ENCODE measurements at regions not wholly inside any gene's neighbourhood (a gene's known extent, or its start where the extent isn't known, plus 50 kb on each side); places are given as distances from the start of the nearest gene placed in this dataset.
"Not testable (repeated sequence)": the region's sequence is repeated elsewhere in the genome, so short reads cannot be mapped to it uniquely, and the experiment has no call there.

DNA sequence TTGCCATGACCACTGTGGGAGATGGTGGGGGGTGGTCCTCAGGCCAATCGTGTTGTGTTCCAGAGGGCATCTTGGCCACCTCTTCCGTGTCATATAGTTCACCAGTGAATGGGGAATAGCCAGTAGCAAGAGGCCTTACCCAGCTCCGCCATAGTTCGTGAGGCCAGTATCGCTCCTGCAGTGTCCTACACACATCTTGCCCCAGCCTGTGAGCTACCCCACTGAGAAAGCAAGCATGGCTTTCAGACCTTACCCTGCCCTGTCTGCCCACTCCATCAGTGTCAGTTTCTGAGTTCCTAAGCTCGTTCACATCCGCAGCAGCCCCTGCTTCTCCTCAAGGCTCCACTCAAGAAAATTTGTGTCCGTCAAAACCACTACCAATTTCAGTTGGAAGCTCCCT is 586.0 kb upstream of the PABPC5 start:
- not testable (repeated sequence) for H3K4me1 ChIP-seq (ENCODE audit: insufficient read depth, low read length); H3K36me3 ChIP-seq (ENCODE audit: insufficient read depth, low read length); H3K27me3 ChIP-seq (ENCODE audit: insufficient read depth, low read length); H3K27ac ChIP-seq (ENCODE audit: low read depth, low read length); FAIRE-seq; H3K36me3 Mint-ChIP-seq (ENCODE audit: low read depth, unreplicated experiment); H3K27ac Mint-ChIP-seq (ENCODE audit: unreplicated experiment); H3K4me3 Mint-ChIP-seq (ENCODE audit: unreplicated experiment); H3K9ac ChIP-seq (ENCODE audit: low read length); H4K20me1 ChIP-seq (ENCODE audit: insufficient read depth, low read length); H3K4me2 ChIP-seq (ENCODE audit: low read length); H2AFZ ChIP-seq (ENCODE audit: low read depth, low read length); H3K9me3 ChIP-seq (ENCODE audit: insufficient read depth, low read depth, low read length); H3K79me2 ChIP-seq (ENCODE audit: insufficient read depth, low read length); DNase-seq (ENCODE audit: low read depth); H3K4me1 Mint-ChIP-seq (ENCODE audit: low read depth, unreplicated experiment); H3K9me3 Mint-ChIP-seq (ENCODE audit: unreplicated experiment); H3K27me3 Mint-ChIP-seq (ENCODE audit: low read depth, unreplicated experiment); H3K4me3 ChIP-seq (ENCODE audit: insufficient read depth, low read depth, low read length)

DNA sequence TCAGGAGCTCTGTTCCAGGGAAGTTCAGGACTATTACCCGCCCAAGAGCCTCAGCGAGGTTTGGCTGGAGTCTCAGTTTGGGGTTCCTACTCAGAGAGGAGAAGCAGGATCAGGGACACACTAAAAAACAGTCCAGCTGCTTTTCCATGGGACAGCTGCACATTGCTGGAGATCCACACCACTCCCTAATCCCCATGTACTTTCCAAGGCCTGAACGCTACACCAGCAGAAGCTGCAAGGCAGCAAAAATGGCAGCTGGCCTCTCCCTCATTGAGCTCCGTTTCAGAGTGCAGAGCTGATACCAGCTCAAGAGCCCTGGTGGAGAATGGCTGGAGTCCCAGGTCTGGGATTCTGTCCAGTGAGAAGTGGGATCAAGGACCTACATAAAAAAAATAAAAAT is 551.2 kb upstream of the PABPC5 start:
- no peak for TF ChIP-seq EZH2 (IDR thresholded peaks at IDR 0.05; ENCODE audit: insufficient read depth, low read length)
- TF ChIP-seq, protein P1, sequence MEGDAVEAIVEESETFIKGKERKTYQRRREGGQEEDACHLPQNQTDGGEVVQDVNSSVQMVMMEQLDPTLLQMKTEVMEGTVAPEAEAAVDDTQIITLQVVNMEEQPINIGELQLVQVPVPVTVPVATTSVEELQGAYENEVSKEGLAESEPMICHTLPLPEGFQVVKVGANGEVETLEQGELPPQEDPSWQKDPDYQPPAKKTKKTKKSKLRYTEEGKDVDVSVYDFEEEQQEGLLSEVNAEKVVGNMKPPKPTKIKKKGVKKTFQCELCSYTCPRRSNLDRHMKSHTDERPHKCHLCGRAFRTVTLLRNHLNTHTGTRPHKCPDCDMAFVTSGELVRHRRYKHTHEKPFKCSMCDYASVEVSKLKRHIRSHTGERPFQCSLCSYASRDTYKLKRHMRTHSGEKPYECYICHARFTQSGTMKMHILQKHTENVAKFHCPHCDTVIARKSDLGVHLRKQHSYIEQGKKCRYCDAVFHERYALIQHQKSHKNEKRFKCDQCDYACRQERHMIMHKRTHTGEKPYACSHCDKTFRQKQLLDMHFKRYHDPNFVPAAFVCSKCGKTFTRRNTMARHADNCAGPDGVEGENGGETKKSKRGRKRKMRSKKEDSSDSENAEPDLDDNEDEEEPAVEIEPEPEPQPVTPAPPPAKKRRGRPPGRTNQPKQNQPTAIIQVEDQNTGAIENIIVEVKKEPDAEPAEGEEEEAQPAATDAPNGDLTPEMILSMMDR (IDR thresholded peaks at IDR 0.05; ENCODE audit: insufficient read depth, low read depth, low read length): no peak
- Histone ChIP-seq H3K9me3 (ENCODE audit: insufficient read depth, low read depth, low read length) (no peaks in the 10 kb centered on the region), H2AFZ (ENCODE audit: low read depth, low read length) (no peak overlapping the region), H3K27ac (ENCODE audit: low read depth, low read length) (no peak overlapping the region), H3K79me2 (ENCODE audit: insufficient read depth, low read length) (no peaks in the 10 kb centered on the region), H3K4me1 (ENCODE audit: insufficient read depth, low read length) (no peaks in the 10 kb centered on the region), H3K36me3 (ENCODE audit: insufficient read depth, low read length) (no peaks in the 10 kb centered on the region), H3K4me2 (ENCODE audit: low read length) (no peak overlapping the region), H4K20me1 (ENCODE audit: insufficient read depth, low read length) (no peaks in the 10 kb centered on the region), H3K27me3 (ENCODE audit: insufficient read depth, low read length) (no peaks in the 10 kb centered on the region), H3K9ac (ENCODE audit: low read length) (no peak overlapping the region), H3K4me3 (ENCODE audit: insufficient read depth, low read depth, low read length) (no peak overlapping the region)
- no peaks in the 10 kb centered on the region for H3K27me3 Mint-ChIP-seq (ENCODE audit: low read depth, unreplicated experiment)
- no peaks in the 10 kb centered on the region for H3K9me3 Mint-ChIP-seq (ENCODE audit: unreplicated experiment)
- no peaks in the 10 kb centered on the region for H3K4me1 Mint-ChIP-seq (ENCODE audit: low read depth, unreplicated experiment)
- no peak overlapping the region for H3K4me3 Mint-ChIP-seq (ENCODE audit: unreplicated experiment)
- H3K27ac Mint-ChIP-seq (ENCODE audit: unreplicated experiment): no peak overlapping the region
- no peaks in the 10 kb centered on the region for H3K36me3 Mint-ChIP-seq (ENCODE audit: low read depth, unreplicated experiment)
- no peak for DNase-seq (ENCODE audit: low read depth)
- no peak for FAIRE-seq

DNA sequence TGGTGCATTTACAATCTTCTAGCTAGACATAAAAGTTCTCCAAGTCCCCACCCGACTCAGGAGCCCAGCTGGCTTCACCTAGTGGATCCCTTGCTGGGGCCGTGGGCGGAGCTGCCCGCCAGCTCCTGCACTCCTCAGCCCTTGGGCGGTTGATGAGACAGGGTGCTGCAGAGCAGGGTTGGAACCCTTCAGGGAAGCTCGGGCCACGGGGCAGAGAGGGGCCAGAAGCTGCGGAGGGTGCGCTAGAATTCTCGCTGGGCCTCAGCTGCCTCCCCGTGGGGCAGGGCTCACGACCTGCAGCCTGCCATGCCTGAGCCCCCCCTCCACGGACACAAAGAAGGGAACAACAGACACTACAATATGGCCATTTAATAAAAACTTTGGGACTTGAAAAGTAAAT is 519.8 kb upstream of the PABPC5 start:
- H3K4me2 ChIP-seq (ENCODE audit: low read length); H3K27me3 Mint-ChIP-seq (ENCODE audit: low read depth, unreplicated experiment); H3K36me3 ChIP-seq (ENCODE audit: insufficient read depth, low read length); H3K27ac Mint-ChIP-seq (ENCODE audit: unreplicated experiment); H3K9me3 ChIP-seq (ENCODE audit: insufficient read depth, low read depth, low read length); H3K9me3 Mint-ChIP-seq (ENCODE audit: unreplicated experiment); H4K20me1 ChIP-seq (ENCODE audit: insufficient read depth, low read length); DNase-seq (ENCODE audit: low read depth); FAIRE-seq; H2AFZ ChIP-seq (ENCODE audit: low read depth, low read length); H3K27me3 ChIP-seq (ENCODE audit: insufficient read depth, low read length); H3K4me1 ChIP-seq (ENCODE audit: insufficient read depth, low read length); H3K4me1 Mint-ChIP-seq (ENCODE audit: low read depth, unreplicated experiment); H3K36me3 Mint-ChIP-seq (ENCODE audit: low read depth, unreplicated experiment); H3K4me3 ChIP-seq (ENCODE audit: insufficient read depth, low read depth, low read length); H3K79me2 ChIP-seq (ENCODE audit: insufficient read depth, low read length); H3K4me3 Mint-ChIP-seq (ENCODE audit: unreplicated experiment); H3K9ac ChIP-seq (ENCODE audit: low read length); H3K27ac ChIP-seq (ENCODE audit: low read depth, low read length): not testable (repeated sequence)

DNA sequence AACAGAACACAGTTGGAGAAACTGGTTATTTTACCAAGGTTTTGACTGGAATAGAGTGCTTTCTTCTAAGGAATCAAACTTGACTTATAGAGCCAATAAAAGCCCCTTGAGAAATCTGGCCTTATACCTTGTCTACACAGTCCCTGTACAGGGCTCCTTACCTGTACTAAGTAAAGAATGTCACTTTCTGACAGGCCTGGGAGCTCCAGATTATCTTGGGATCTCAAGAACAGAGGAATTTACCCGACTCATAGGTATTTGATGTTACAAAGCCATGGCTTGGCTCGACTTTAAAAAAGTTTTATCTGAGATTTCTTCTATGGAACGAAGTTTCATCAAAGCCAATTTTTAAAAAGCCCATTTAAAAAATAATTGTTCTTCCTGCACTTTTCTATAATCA is 487.8 kb upstream of the PABPC5 start:
- H3K36me3 Mint-ChIP-seq (ENCODE audit: low read depth, unreplicated experiment); FAIRE-seq; H3K36me3 ChIP-seq (ENCODE audit: insufficient read depth, low read length); H3K9me3 ChIP-seq (ENCODE audit: insufficient read depth, low read depth, low read length); H3K4me3 Mint-ChIP-seq (ENCODE audit: unreplicated experiment); H3K9me3 Mint-ChIP-seq (ENCODE audit: unreplicated experiment); H4K20me1 ChIP-seq (ENCODE audit: insufficient read depth, low read length); H3K4me2 ChIP-seq (ENCODE audit: low read length); H3K27me3 ChIP-seq (ENCODE audit: insufficient read depth, low read length); H3K79me2 ChIP-seq (ENCODE audit: insufficient read depth, low read length); H3K27ac ChIP-seq (ENCODE audit: low read depth, low read length); H2AFZ ChIP-seq (ENCODE audit: low read depth, low read length); H3K4me1 ChIP-seq (ENCODE audit: insufficient read depth, low read length); H3K9ac ChIP-seq (ENCODE audit: low read length); H3K4me3 ChIP-seq (ENCODE audit: insufficient read depth, low read depth, low read length); DNase-seq (ENCODE audit: low read depth); H3K27ac Mint-ChIP-seq (ENCODE audit: unreplicated experiment); H3K4me1 Mint-ChIP-seq (ENCODE audit: low read depth, unreplicated experiment); H3K27me3 Mint-ChIP-seq (ENCODE audit: low read depth, unreplicated experiment): not testable (repeated sequence)

DNA sequence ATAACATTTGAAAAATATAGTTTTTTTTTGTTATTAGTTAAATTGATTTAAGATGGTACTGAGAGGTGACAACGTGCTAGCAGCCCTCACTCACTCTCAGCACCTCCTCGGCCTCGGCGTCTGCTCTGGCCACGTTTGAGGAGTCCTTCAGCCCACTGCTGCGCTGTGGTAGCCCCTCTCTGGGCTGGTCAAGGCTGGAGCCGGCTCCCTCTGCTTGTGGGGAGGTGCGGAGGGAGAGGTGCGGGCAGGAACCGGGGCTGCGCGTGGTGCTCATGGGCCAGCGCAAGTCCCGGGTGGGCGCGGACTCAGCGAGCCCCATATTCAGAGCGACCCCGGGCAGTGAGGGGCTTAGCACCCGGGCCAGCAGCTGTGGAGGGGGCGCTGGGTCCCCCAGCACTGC is 439.4 kb upstream of the PABPC5 start:
- not testable (repeated sequence) for H3K27me3 ChIP-seq (ENCODE audit: insufficient read depth, low read length); H3K4me3 ChIP-seq (ENCODE audit: insufficient read depth, low read depth, low read length); FAIRE-seq; H3K4me1 Mint-ChIP-seq (ENCODE audit: low read depth, unreplicated experiment); H3K27ac Mint-ChIP-seq (ENCODE audit: unreplicated experiment); H3K9ac ChIP-seq (ENCODE audit: low read length); H3K79me2 ChIP-seq (ENCODE audit: insufficient read depth, low read length); H3K27ac ChIP-seq (ENCODE audit: low read depth, low read length); H3K9me3 Mint-ChIP-seq (ENCODE audit: unreplicated experiment); H3K4me3 Mint-ChIP-seq (ENCODE audit: unreplicated experiment); H2AFZ ChIP-seq (ENCODE audit: low read depth, low read length); H3K36me3 ChIP-seq (ENCODE audit: insufficient read depth, low read length); H3K36me3 Mint-ChIP-seq (ENCODE audit: low read depth, unreplicated experiment); H3K4me2 ChIP-seq (ENCODE audit: low read length); H3K27me3 Mint-ChIP-seq (ENCODE audit: low read depth, unreplicated experiment); DNase-seq (ENCODE audit: low read depth); H4K20me1 ChIP-seq (ENCODE audit: insufficient read depth, low read length); H3K4me1 ChIP-seq (ENCODE audit: insufficient read depth, low read length); H3K9me3 ChIP-seq (ENCODE audit: insufficient read depth, low read depth, low read length)

DNA sequence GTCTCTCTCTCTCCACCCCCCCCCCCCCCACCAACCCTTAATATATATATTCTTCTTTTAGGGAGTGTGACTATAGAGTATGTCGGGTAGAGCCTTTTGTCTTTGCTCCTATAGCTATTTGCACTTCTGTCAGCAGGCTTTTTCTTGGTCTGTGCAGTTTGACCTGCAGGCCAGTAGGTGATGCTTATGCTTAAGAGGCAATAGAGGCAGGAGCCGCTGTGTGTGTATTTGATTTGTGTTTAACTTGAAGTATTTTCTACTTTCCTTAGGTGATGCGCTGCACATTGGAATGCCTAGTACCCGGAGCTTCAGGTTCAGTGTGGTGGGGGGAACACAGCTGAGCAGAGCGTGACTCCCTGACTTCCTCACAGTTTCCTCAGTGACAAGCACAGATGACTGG is 416.5 kb upstream of the PABPC5 start:
- not testable (repeated sequence) for H3K4me2 ChIP-seq (ENCODE audit: low read length); FAIRE-seq; H3K27ac ChIP-seq (ENCODE audit: low read depth, low read length); H3K9me3 Mint-ChIP-seq (ENCODE audit: unreplicated experiment); DNase-seq (ENCODE audit: low read depth); H3K79me2 ChIP-seq (ENCODE audit: insufficient read depth, low read length); H3K9me3 ChIP-seq (ENCODE audit: insufficient read depth, low read depth, low read length); H3K4me1 Mint-ChIP-seq (ENCODE audit: low read depth, unreplicated experiment); H3K36me3 ChIP-seq (ENCODE audit: insufficient read depth, low read length); H3K27ac Mint-ChIP-seq (ENCODE audit: unreplicated experiment); H3K27me3 ChIP-seq (ENCODE audit: insufficient read depth, low read length); H3K9ac ChIP-seq (ENCODE audit: low read length); H3K36me3 Mint-ChIP-seq (ENCODE audit: low read depth, unreplicated experiment); H3K4me3 ChIP-seq (ENCODE audit: insufficient read depth, low read depth, low read length); H3K4me1 ChIP-seq (ENCODE audit: insufficient read depth, low read length); H3K4me3 Mint-ChIP-seq (ENCODE audit: unreplicated experiment); H3K27me3 Mint-ChIP-seq (ENCODE audit: low read depth, unreplicated experiment); H4K20me1 ChIP-seq (ENCODE audit: insufficient read depth, low read length); H2AFZ ChIP-seq (ENCODE audit: low read depth, low read length)

Data from astrocyte (in vitro differentiated cells and primary cell).